ENCODE measurements at regions not wholly inside any gene's neighbourhood (a gene's known extent, or its start where the extent isn't known, plus 50 kb on each side); places are given as distances from the start of the nearest gene placed in this dataset.

DNA sequence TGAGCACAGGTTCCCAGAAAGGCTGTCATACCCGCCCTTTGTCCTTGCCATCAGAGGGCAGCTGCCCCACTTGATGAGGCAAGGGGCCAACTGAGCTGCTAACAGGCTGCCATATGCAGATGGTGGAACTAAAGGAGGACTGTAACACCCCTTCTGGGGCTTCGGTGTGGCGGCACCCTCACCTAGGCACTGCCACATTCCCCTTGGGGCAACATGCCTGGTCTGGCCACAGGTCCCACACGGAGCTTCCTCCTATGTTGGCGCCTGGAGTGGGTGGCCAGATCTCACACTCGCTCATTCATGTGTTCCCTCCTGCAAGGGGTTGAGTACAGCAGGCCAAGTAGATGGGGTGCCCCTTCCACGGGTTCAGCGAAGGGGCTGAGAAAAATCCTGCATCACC lies 777.4 kb upstream of the CHD1 start:
- H3K27ac ChIP-seq, result no peak overlapping the region
- TF ChIP-seq, protein P1, sequence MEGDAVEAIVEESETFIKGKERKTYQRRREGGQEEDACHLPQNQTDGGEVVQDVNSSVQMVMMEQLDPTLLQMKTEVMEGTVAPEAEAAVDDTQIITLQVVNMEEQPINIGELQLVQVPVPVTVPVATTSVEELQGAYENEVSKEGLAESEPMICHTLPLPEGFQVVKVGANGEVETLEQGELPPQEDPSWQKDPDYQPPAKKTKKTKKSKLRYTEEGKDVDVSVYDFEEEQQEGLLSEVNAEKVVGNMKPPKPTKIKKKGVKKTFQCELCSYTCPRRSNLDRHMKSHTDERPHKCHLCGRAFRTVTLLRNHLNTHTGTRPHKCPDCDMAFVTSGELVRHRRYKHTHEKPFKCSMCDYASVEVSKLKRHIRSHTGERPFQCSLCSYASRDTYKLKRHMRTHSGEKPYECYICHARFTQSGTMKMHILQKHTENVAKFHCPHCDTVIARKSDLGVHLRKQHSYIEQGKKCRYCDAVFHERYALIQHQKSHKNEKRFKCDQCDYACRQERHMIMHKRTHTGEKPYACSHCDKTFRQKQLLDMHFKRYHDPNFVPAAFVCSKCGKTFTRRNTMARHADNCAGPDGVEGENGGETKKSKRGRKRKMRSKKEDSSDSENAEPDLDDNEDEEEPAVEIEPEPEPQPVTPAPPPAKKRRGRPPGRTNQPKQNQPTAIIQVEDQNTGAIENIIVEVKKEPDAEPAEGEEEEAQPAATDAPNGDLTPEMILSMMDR (IDR thresholded peaks at IDR 0.05), result no peak
- TF ChIP-seq ZFX (IDR thresholded peaks at IDR 0.05; ENCODE audit: borderline replicate concordance), result no peak

DNA sequence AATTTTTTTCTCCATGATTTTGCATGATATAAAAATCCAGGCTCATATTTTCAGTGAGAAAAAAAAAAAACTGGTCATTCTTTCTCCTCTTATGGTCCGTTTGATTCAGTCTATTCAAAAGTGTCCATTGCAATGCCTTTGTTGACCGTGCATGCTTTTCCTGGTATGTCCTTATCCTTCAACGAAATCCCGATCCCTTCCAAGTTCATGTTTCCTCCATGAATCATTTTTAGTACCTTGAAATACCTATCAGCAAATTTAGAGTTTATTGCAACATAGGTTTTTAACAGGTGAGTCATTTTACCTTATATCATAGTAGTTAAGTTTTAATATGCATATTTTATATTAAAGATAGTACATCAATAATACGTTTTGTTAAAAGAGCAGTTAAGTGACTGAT lies 773.8 kb upstream of the CHD1 start:
- no peak overlapping the region for H3K27ac ChIP-seq
- TF ChIP-seq ZFX (IDR thresholded peaks at IDR 0.05; ENCODE audit: borderline replicate concordance), result no peak
- TF ChIP-seq, protein P1 (IDR thresholded peaks at IDR 0.05), result no peak

DNA sequence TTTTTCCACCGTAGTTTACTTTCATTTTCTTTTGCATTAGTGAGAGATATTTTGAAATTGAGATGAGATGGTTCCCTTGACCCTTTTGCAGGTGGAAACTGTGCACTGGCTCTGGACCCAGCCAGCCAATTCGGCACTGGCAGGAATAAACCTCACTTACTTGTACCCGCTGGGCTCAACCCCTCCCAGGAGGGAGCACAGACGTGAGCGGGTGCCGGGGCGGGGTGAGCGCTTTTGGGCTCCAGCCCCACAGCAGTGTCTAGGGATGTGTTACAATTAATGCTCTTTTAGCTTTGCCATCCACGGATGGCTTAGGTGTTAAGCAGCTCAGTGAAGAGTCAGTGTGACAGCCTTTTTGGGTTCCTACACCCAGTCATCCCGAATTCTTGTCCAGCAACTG lies 766.1 kb upstream of the CHD1 start:
- H3K27ac ChIP-seq, result no peak overlapping the region
- TF ChIP-seq, protein P1 (IDR thresholded peaks at IDR 0.05), result no peak
- TF ChIP-seq ZFX (IDR thresholded peaks at IDR 0.05; ENCODE audit: borderline replicate concordance), result no peak

DNA sequence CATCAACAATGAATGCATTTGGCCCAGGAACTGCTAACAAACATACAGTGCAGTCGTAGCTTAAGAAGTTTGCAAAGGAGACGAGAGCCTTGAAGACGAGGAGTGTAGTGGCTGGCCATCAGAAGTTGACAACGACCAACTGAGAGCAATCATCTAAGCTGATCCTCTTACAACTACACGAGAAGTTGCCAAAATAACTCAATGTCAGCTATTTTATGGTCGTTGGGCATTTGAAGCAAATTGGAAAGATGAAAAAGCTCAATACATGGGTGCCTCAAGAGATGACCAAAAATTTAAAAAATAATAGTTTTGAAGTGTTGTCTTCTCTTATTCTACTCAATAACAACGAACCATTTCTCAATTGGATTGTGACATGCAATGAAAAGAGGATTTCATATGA lies 757.7 kb upstream of the CHD1 start:
- no peak overlapping the region for H3K27ac ChIP-seq
- TF ChIP-seq, protein P1 (IDR thresholded peaks at IDR 0.05), result no peak
- no peak for TF ChIP-seq ZFX (IDR thresholded peaks at IDR 0.05; ENCODE audit: borderline replicate concordance)

DNA sequence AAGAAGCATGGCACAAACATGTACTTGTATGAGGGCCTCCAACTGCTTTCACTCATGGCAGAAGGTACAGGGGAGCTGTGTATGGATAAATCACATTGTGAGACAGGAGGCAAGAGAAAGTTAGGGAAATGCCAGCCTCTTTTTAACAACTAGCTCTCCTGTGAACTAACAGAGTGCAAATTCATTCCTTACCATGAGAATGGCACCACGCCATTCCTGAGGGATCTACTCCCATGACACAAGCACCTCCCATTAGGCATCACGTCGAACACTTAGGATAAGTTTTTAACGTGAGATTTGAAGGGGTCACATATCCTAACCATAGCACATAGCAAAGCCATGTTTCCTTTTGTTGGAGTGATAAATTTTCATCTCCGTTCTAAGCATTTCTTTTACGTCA lies 747.2 kb upstream of the CHD1 start:
- H3K27ac ChIP-seq, result no peak overlapping the region
- no peak for TF ChIP-seq ZFX (IDR thresholded peaks at IDR 0.05; ENCODE audit: borderline replicate concordance)
- TF ChIP-seq, protein P1 (IDR thresholded peaks at IDR 0.05), result no peak

DNA sequence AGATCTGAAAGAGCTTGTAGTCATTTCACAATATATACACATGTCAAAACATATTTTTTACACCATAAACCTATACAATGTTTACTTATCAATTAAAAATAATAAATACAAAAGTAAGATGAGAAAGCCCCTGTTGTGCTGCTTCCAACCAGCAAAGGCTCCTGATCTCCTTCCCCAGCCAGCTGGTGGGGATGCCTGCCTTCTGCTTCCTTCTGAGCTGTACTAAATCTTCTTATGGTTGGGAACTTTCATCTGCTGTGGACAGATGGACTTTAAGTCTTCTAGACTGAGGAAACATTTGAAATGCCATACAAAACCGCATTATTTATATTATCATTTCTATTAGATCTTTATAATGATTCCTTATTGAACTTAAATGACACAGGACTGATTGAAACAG lies 745.3 kb upstream of the CHD1 start:
- TF ChIP-seq, protein P1 (IDR thresholded peaks at IDR 0.05), result no peak
- no peak for TF ChIP-seq ZFX (IDR thresholded peaks at IDR 0.05; ENCODE audit: borderline replicate concordance)
- no peak overlapping the region for H3K27ac ChIP-seq

DNA sequence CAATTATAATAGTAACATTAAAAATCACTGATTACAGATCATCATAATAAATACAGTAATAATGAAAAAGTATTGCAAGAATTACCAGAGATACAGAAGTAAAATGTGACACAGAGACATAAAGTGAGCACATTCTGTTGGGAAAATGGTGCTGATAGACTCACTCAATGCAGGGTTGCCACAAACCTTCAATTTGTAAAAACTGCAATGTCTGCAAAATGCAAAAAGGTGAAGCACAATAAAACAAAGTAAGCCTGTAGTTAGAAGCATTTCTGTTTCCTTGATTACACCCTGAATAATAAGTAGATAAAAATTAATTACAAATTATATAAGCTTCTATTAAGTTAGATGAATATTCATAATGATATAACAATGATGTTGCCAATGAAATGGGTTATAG lies 736.2 kb upstream of the CHD1 start:
- H3K27ac ChIP-seq, result no peak overlapping the region
- TF ChIP-seq, protein P1 (IDR thresholded peaks at IDR 0.05), result no peak
- TF ChIP-seq ZFX (IDR thresholded peaks at IDR 0.05; ENCODE audit: borderline replicate concordance), result no peak
